Gastroesophageal sphincter (tissue), 4 donors: ENCODE measurements at regions not wholly inside any gene's neighbourhood (a gene's known extent, or its start where the extent isn't known, plus 50 kb on each side); places are given as distances from the start of the nearest gene placed in this dataset.

Experiments used
- ATAC-seq: fragments of 150-250 bp; one replicate; pipeline ENCODE4 v1.9.1; 2016; ENCODE audit warnings: mild to moderate bottlenecking, moderate library complexity
- H3K27ac ChIP-seq, 4 donors: fragments of 200-600 bp; sonication (generic) in 3 of 4; 1 replicate in 3 of 4; 2 replicates in 1 of 4; pipeline ENCODE4 v1.5.1; 2016 to 2019
- H3K27me3 ChIP-seq: fragments of 200-600 bp; sonication (generic); one replicate; pipeline ENCODE4 v1.5.1; 2019
- H3K36me3 ChIP-seq, 2 donors: fragments of 200-600 bp; sonication (generic); one replicate each; pipeline ENCODE4 v1.5.1; 2019; ENCODE audit warnings: control low read depth in 1 of 2
- H3K4me1 ChIP-seq, 3 donors: fragments of 200-600 bp; sonication (generic); 1 replicate in 2 of 3; 2 replicates in 1 of 3; pipeline ENCODE4 v1.5.1; 2016 to 2019; ENCODE audit warnings: control low read depth in 2 of 3
- H3K4me3 ChIP-seq, 2 donors: fragments of 200-600 bp; sonication (generic); one replicate each; pipeline ENCODE4 v1.5.1; 2019; ENCODE audit warnings: mild to moderate bottlenecking in 1 of 2, moderate library complexity in 1 of 2
- H3K9me3 ChIP-seq, 3 donors: fragments of 200-600 bp; sonication (generic); one replicate each; pipeline ENCODE4 v1.5.1; 2017 to 2019; ENCODE audit warnings: control low read depth in 2 of 3
- EP300 ChIP-seq: sonication (generic); formaldehyde crosslinking; IDR thresholded peaks from one replicate; pipeline ENCODE4 v1.6.1; 2017; ENCODE audit warnings: antibody characterized with exemption, mild to moderate bottlenecking
- POLR2A ChIP-seq, 2 donors: fragments of 450-650 bp; IDR thresholded peaks; one replicate each; pipeline ENCODE4 v1.6.1; 2017; ENCODE audit warnings: antibody characterized with exemption in 2 of 2, mild to moderate bottlenecking in 2 of 2, moderate library complexity in 1 of 2
- POLR2AphosphoS5 ChIP-seq: sonication (generic); formaldehyde crosslinking; IDR thresholded peaks from one replicate; pipeline ENCODE4 v1.6.1; 2017; ENCODE audit warnings: antibody characterized with exemption
- WGBS, 2 donors: methylation state at CpG; one replicate each; pipeline ENCODE4 v1.1.5; 2018; ENCODE audit warnings: low coverage in 1 of 2; 5-methylcytosine and 5-hydroxymethylcytosine counted together
- TF ChIP-seq, protein P1 (sequence below), 4 experiments: fragments of 200-600 bp in 2 of 4; fragments of 450-650 bp in 2 of 4; sonication (generic) in 1 of 4; IDR thresholded peaks; one replicate each; pipeline ENCODE4 v1.5.1; 2017 to 2019; ENCODE audit warnings: antibody characterized with exemption in 4 of 4, mild to moderate bottlenecking in 2 of 4, moderate library complexity in 2 of 4

- Histone ChIP-seq H3K9me3 (no peaks in the 10 kb centered on the region), H3K27me3 (no peaks in the 10 kb centered on the region), H3K4me3 (no peak overlapping the region), H3K36me3 (no peaks in the 10 kb centered on the region), H3K4me1 (no peaks in the 10 kb centered on the region), H3K27ac (no peak overlapping the region)
- no peak for TF ChIP-seq POLR2AphosphoS5
- TF ChIP-seq POLR2A (IDR thresholded peaks at IDR 0.05) = no peak
- TF ChIP-seq EP300 = no peak
- TF ChIP-seq, protein P1, sequence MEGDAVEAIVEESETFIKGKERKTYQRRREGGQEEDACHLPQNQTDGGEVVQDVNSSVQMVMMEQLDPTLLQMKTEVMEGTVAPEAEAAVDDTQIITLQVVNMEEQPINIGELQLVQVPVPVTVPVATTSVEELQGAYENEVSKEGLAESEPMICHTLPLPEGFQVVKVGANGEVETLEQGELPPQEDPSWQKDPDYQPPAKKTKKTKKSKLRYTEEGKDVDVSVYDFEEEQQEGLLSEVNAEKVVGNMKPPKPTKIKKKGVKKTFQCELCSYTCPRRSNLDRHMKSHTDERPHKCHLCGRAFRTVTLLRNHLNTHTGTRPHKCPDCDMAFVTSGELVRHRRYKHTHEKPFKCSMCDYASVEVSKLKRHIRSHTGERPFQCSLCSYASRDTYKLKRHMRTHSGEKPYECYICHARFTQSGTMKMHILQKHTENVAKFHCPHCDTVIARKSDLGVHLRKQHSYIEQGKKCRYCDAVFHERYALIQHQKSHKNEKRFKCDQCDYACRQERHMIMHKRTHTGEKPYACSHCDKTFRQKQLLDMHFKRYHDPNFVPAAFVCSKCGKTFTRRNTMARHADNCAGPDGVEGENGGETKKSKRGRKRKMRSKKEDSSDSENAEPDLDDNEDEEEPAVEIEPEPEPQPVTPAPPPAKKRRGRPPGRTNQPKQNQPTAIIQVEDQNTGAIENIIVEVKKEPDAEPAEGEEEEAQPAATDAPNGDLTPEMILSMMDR (IDR thresholded peaks at IDR 0.05) = no peak
- WGBS, 2 donors = 51 to 90% methylated on average over 2 to 3 of the region's 3 CpGs
- no peak for ATAC-seq
Measured at GRCh38 chrX:39456894-39457604, 640.7 kb downstream of the BCOR start.

DNA sequence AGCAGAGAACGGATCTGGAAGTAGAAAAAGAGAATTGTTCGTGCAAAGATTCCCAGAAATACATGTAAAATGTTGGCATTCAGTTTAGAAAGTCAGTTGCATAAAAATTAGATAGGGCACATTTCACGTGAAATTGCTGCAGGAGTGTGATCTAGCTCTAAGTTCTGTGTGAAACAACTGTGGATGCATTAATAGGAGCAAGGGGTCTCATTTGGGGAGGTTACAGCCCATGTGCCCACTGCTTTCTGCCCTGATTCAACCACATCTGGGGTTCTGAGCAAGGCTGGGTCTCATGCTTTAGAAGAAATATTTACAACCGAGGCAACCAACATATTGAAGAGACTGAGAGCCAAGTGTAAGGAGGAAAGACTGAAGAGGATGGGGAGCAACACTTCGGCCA is 639.0 kb downstream of the BCOR start:
- WGBS, 2 donors = 66 to 94% methylated on average over 5 of the region's 5 CpGs
- Histone ChIP-seq H3K4me1 (no peaks in the 10 kb centered on the region), H3K27ac (no peak overlapping the region), H3K4me3 (no peak overlapping the region), H3K36me3 (no peaks in the 10 kb centered on the region), H3K9me3 (no peaks in the 10 kb centered on the region), H3K27me3 (no peaks in the 10 kb centered on the region)
- no peak for TF ChIP-seq POLR2AphosphoS5
- TF ChIP-seq, protein P1 (IDR thresholded peaks at IDR 0.05) = no peak
- no peak for TF ChIP-seq POLR2A (IDR thresholded peaks at IDR 0.05)
- no peak for TF ChIP-seq EP300
- no peak for ATAC-seq

DNA sequence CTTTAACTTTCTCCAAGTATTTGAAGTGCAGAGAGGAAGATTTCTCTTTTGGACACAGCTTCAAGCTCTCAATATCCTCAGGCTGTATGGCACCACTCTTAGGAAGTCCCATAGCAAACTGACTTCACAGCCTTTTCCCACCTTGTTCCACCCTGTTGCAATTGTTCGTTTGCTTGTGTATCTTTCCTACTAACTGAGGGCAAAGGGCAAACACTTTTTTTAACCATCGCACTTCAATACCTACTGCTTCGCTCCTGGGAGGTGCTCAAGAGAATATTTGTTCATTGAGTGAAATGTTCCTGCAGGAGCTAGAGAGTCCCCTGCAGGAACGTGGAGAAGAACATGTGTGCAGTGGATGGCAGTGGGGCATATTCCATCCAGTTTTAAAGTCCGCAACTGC is 638.6 kb downstream of the BCOR start:
- no peak overlapping the region for H3K4me3 ChIP-seq
- no peaks in the 10 kb centered on the region for H3K36me3 ChIP-seq
- H3K9me3 ChIP-seq = no peaks in the 10 kb centered on the region
- WGBS, 2 donors = 84 to 100% methylated on average over 1 to 4 of the region's 5 CpGs
- TF ChIP-seq EP300 (no peak), POLR2AphosphoS5 (no peak), POLR2A (IDR thresholded peaks at IDR 0.05) (no peak)
- TF ChIP-seq, protein P1 (IDR thresholded peaks at IDR 0.05) = no peak
- no peak for ATAC-seq
- no peak overlapping the region for H3K27ac ChIP-seq
- no peaks in the 10 kb centered on the region for H3K27me3 ChIP-seq
- H3K4me1 ChIP-seq = no peaks in the 10 kb centered on the region

GRCh38 chrX:39459952-39460351 is 637.8 kb downstream of the BCOR start:
- H3K27me3 ChIP-seq = no peaks in the 10 kb centered on the region
- WGBS, 2 donors = 66% methylated on average over 3 of the region's 3 CpGs; no CpG with 5 or more reads in 1 of the 2 donors
- H3K27ac ChIP-seq = no peak overlapping the region
- no peaks in the 10 kb centered on the region for H3K4me1 ChIP-seq
- H3K36me3 ChIP-seq = no peaks in the 10 kb centered on the region
- ATAC-seq = no peak
- H3K4me3 ChIP-seq = no peak overlapping the region
- no peaks in the 10 kb centered on the region for H3K9me3 ChIP-seq
- no peak for TF ChIP-seq POLR2AphosphoS5
- TF ChIP-seq, protein P1 (IDR thresholded peaks at IDR 0.05) = no peak
- no peak for TF ChIP-seq EP300
- TF ChIP-seq POLR2A (IDR thresholded peaks at IDR 0.05) = no peak

DNA sequence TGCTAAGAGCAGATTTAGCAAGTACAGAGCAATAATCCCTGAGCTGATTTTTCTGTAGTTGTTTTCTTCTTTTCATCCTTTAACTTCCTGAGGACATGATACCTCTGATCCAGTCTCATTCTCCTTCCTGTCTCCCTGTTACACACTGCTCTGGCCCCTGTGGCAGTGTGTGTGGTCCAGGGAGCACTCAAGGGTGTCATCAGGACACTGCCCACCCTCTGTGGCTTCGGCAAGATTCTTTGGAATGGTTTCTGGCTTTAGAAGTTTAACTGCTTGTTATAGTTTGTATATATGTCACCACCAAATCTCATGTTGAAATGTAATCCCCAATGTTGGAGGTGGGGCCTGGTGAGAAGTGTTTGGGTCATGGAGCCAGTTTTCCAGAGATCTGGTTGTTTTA is 637.3 kb downstream of the BCOR start:
- no peak for ATAC-seq
- TF ChIP-seq POLR2AphosphoS5 = no peak
- TF ChIP-seq EP300 = no peak
- TF ChIP-seq, protein P1 (IDR thresholded peaks at IDR 0.05) = no peak
- TF ChIP-seq POLR2A (IDR thresholded peaks at IDR 0.05) = no peak
- Histone ChIP-seq H3K36me3 (no peaks in the 10 kb centered on the region), H3K27ac (no peak overlapping the region), H3K4me3 (no peak overlapping the region), H3K27me3 (no peaks in the 10 kb centered on the region), H3K9me3 (no peaks in the 10 kb centered on the region), H3K4me1 (no peaks in the 10 kb centered on the region)
- 33% methylated on average over 1 of the region's 1 CpG; no CpG with 5 or more reads in 1 of the 2 donors for WGBS, 2 donors
